ENCODE measurements at regions not wholly inside any gene's neighbourhood (a gene's known extent, or its start where the extent isn't known, plus 50 kb on each side); places are given as distances from the start of the nearest gene placed in this dataset.

GRCh38 chr7:108848486-108848885, 278.8 kb downstream of the DNAJB9 start:
- no peak for TF ChIP-seq CTCF (conservative IDR thresholded peaks at IDR 0.05; ENCODE audit: low read depth, low read length)
- DNase-seq (ENCODE audit: low read depth) = no peak
- no peak overlapping the region for H3K4me3 ChIP-seq (ENCODE audit: low read depth, low read length)

- no peak for TF ChIP-seq CTCF (conservative IDR thresholded peaks at IDR 0.05; ENCODE audit: low read depth, low read length)
- DNase-seq (ENCODE audit: low read depth) = no peak
Measured at GRCh38 chr7:108860615-108861014, 290.9 kb downstream of the DNAJB9 start.

GRCh38 chr7:108861071-108861470, 291.4 kb downstream of the DNAJB9 start:
- TF ChIP-seq CTCF (conservative IDR thresholded peaks at IDR 0.05; ENCODE audit: low read depth, low read length) = no peak
- no peak overlapping the region for H3K4me3 ChIP-seq (ENCODE audit: low read depth, low read length)
- no peak for DNase-seq (ENCODE audit: low read depth)

More at GRCh38 chr7:108860615-108861014, 290.9 kb downstream of the DNAJB9 start:
- no peak overlapping the region for H3K4me3 ChIP-seq (ENCODE audit: low read depth, low read length)

- no peak overlapping the region for H3K4me3 ChIP-seq (ENCODE audit: low read depth, low read length)
- no peak for TF ChIP-seq CTCF (conservative IDR thresholded peaks at IDR 0.05; ENCODE audit: low read depth, low read length)
- DNase-seq (ENCODE audit: low read depth) = no peak
Measured at GRCh38 chr7:108863227-108863848, 293.7 kb downstream of the DNAJB9 start.

GRCh38 chr7:108869070-108869469, 299.4 kb downstream of the DNAJB9 start:
- no peak for DNase-seq (ENCODE audit: low read depth)
- no peak overlapping the region for H3K4me3 ChIP-seq (ENCODE audit: low read depth, low read length)
- no peak for TF ChIP-seq CTCF (conservative IDR thresholded peaks at IDR 0.05; ENCODE audit: low read depth, low read length)

GRCh38 chr7:108875139-108875538, 305.5 kb downstream of the DNAJB9 start:
- H3K4me3 ChIP-seq (ENCODE audit: low read depth, low read length) = no peak overlapping the region
- DNase-seq (ENCODE audit: low read depth) = no peak
- peak; percentile 60 for TF ChIP-seq CTCF (conservative IDR thresholded peaks at IDR 0.05; ENCODE audit: low read depth, low read length)

- H3K4me3 ChIP-seq (ENCODE audit: low read depth, low read length) = no peak overlapping the region
- DNase-seq (ENCODE audit: low read depth) = no peak
- TF ChIP-seq CTCF (conservative IDR thresholded peaks at IDR 0.05; ENCODE audit: low read depth, low read length) = no peak
Measured at GRCh38 chr7:108890862-108891261, 321.2 kb downstream of the DNAJB9 start.
